HG03457 (cell line): ENCODE measurements at regions not wholly inside any gene's neighbourhood (a gene's known extent, or its start where the extent isn't known, plus 50 kb on each side); places are given as distances from the start of the nearest gene placed in this dataset.
"Not testable (repeated sequence)": the region's sequence is repeated elsewhere in the genome, so short reads cannot be mapped to it uniquely, and the experiment has no call there.

Experiments used
- ATAC-seq: cut with Tn5 transposase; IDR thresholded peaks from one replicate; pipeline ENCODE4 v1.9.1; 2021; ENCODE audit warnings: moderate number of reproducible peaks; ENCODE audit not compliant: unreplicated experiment

DNA sequence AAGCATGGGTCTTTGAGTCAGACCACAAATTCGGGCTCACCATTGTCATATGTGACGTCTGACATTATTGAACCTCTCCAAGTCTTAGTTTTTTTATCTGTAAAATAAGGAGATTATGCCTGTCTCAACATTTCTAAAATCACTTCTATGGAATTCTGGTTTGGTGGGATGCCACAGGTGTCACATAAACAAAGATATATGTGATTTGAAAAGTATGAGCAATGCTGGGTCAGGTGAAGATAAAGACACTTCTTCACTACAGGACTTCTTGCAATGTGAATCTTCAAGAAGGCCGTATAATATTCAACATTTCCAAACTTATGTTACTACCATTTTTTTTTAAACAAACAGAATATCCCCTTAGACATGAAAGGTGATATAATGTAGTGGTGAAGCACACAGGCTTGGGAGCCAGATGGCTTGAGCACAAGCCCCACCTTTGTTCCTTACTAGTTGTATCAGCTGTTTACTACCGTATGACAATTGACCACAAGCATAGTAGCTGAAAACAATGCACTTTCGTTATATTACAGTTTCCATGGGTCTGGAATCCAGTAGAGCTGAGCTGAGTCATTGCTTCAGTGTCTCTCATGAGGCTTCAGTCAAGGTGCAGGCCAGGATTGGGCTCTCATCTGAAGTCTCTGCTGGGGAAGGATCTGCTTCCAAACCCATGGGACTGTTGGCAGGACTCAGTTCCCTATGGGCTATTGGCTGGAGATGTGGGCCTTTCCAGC lies 87.7 kb downstream of the UTP18 start:
- no peak for ATAC-seq

DNA sequence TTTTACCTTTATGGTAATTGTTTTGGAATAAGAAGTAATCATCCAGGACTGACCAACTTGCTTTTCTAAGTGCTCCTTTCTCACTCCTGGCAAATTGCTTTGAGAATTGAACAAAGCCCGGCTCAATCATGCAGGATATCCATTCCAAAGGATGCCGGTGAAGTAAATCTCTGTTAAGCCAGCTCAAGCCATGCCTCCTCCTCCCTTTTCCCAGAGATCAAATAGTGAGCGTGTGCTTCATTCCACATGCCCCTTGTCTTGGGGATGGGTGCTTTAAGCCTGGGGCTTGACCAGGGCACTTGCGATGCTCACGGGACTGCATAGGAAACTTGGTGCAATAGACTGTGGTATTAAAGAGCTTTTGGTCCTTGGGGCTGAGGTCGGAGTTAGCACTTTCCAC lies 90.7 kb downstream of the UTP18 start:
- ATAC-seq, result no peak

DNA sequence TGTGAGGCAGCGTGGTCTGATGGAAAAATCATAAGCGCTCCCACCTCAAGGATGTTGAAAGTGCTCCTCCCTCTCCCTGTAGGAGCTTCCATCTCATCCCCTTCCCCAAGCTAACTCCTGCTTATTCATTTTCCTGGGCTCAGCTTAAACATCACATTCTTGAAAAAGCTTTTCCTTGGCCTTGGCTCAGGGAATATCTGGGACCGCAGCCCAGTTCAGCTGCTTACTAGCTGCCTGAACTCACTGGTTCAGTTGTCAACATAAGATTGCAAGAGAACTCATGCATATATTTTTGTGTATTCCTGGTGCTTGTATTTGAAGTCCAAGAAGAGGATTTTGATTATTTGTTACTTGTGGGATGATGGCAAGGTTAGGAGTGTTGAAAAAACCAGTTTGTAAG lies 91.5 kb downstream of the UTP18 start:
- ATAC-seq, result no peak

DNA sequence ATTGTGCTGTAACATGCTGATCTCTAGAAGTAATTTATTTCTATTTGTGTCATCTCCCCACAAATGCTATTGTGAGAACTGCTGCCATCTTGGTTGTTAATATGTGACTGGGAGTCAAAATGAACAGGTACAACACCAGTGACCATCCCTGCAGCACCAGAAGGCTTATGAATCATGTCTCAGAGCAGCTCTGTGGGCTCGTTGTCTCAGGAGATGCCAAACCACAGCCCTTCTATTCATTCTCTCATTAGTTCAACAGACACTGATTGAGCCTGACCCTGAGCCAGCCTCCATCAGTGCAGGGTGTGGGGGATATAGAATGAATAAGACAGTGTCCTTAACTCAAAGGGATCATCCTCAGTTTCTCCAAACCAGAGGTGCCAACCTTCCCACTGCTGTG lies 92.5 kb downstream of the UTP18 start:
- no peak for ATAC-seq

DNA sequence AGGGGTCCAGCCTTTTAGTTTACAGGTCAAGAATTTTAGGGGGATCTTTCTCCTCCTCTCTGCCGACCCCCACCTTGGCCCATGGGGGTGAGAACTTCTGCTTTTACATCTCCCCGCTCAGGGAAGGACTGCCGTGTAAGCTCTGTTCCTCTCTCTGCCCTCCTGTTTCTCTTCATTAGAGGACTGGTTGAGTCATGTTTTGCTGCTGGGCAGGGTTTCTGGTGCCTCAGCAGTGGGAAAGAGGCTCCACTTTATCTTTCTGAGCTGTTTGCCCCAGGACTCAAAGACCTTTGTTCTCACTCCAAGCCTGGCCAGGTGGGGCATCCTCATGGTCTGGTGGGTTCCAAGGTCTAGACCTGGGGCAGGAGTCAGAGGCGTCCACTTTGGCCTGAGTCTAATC lies 93.0 kb downstream of the UTP18 start:
- no peak for ATAC-seq

DNA sequence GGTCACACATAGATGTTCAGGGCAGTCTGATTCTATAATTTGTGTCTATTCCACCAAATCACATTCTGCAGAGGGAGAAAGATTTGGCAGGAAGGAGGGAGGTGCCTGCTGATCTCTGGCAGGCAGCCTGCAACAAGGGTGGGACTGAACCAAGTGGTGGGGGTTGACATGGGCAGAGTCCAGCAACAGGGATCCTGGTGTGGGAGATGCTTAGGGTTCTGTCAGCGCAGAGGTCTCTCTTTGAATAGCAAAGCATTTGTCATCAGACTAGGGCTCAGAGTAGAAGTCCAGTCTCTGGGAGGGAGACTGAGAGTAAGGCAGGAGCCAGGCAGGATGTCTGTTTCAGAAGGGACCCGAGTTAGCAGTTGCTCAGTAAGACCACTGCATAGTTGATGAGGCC lies 94.6 kb downstream of the UTP18 start:
- ATAC-seq, result no peak

DNA sequence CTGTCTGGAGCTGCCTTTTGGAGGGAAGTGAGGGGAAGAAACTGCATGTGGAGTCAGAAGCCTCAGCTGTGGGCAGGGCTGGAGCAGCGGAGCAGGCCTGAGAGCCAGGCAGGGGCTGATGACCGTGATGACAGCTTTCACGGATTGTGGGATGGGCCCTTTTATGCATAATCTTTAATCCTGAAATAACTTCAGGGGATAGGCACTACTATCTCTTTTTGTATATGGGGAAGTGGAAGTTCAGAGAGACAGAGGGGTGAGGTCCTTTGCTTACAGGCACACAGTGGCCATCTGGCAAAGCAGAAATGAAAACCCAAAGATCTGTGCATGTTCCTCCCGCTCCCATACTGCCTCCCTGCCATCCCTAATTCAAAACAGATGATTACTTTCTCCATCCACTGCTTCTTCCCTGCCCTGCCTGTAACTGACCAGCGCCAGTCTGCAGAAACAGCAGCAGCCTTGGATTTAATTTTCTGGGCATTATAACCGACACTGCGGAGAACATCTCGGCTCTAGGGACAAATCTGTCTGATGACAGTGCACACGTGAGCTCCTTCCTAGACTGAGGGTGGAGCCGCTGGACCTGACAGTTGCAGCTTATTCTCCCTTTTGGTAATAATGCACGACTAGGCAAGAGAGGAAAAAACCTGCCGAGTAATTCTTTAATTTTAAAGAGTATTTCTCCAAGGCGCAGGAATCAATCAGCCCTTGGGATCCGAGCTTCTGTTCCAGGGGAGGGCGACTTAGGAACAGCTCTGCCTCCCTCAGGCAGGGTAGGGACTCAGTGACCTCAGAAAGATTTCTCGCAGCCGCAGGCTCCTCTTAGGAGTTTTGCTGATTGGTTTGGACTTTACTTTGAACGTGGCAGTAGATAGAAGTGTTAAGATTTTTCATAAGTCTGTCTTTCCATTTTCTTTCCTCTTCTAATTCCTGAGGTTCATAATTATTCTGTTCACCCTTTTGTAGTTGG lies 95.4 kb downstream of the UTP18 start:
- no peak for ATAC-seq

DNA sequence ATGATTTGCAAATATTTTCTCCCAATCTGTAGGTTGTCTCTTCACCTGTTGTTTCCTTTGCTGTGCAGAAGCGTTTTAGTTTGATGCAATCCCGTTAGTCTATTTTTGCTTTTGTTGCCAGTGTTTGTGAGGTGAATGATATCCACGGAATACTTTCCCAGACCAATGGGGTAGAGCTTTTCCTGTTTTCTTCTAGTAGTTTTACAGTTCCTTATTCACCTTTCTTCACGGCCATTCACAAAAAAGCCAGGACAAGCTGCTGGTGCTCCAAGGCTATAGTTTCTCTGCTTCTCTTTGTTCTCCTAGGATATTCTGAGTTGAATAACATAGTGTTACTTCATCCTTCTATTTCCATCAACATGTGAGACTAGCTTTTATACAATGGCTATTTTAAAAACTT lies 98.7 kb downstream of the UTP18 start:
- ATAC-seq, result no peak

DNA sequence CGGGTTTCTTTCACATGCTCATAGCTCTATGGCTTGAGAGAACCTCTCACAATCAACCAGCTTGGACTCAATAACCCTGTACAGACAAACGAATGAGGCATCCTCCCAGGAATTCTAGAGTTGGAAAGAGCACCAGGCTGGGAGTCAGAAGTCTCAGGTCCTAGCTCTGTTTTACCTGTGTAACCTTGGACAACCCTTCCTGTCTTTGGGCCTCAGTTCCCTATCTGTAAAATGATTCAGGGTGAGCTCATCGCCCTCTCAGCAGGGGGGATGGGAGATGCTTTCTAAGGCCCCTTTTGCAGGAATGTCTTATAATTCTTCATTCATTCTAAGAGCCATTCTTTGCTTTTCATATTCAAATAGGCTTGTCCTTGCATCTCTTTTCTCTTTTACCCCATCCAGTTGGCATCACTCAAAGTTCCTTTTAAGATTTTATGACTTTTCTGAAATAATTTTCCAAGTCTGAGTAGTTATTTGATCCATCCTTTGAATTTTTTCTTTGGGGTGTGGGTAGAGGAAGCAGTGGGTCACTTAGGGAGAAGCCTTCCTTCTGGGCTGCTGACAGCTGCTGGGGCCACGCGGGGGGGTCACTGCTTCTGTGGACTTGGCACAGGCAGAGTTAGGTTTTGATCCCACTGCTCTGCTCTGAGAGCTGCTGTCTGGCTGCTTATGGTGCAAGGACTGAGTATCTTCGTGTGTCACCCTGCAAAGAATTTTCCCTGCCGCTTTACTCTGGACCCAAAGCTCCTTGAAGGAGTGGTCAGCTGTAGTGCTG lies 102.7 kb downstream of the UTP18 start:
- no peak for ATAC-seq

DNA sequence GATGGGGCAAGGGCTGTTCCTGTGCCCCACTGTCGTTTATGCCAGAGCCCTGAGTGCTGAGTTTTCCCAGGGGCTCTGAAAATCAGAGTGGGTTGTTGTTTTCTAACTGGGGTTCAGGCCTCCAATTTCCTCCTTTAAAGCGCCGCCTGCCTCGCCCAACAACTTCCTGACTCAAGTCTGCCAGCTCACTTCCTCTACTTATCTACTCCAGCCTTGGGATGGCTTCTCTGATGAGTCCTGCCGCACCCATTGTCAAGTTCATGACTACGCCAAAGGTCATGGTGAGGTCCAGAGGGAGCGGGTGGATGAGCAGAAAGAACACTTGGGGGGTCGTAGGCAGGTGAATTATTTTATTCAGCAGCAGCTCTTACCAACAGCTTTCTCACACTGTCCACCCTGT lies 104.7 kb downstream of the UTP18 start:
- ATAC-seq, result no peak

DNA sequence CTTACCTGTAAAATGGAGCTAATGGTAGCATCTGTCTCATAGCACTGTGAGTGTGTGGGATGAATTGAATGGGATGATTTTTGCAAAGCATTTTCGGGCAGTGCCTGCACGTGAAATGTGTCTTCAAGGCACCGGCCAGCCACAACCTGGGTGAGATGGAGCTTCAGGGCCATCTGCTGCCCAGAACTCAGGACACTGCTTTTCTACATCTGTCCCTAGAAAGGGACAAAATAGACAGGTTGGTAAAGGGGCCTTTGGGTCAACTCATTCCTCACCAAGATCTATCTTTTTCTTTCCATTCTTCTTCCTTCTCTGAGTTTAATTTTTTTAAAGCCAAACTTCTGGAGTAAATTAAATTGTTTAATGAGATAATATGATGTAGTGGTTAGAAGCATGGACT lies 106.5 kb downstream of the UTP18 start:
- ATAC-seq, result no peak

DNA sequence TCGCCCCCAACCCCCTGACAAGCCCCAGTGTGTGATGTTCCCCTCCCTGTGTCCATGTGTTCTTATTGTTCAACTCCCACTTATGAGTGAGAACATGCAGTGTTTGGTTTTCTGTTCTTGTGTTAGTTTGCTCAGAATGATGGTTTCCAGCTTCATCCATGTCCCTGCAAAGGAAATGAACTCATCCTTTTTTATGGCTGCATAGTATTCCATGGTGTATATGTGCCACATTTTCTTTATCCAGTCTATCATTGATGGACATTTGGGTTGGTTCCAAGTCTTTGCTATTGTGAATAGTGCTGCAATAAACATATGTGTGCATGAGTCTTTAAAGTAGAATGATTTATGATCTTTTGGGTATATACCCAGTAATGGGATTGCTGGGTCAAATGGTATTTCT lies 107.5 kb downstream of the UTP18 start:
- ATAC-seq, result not testable (repeated sequence)

DNA sequence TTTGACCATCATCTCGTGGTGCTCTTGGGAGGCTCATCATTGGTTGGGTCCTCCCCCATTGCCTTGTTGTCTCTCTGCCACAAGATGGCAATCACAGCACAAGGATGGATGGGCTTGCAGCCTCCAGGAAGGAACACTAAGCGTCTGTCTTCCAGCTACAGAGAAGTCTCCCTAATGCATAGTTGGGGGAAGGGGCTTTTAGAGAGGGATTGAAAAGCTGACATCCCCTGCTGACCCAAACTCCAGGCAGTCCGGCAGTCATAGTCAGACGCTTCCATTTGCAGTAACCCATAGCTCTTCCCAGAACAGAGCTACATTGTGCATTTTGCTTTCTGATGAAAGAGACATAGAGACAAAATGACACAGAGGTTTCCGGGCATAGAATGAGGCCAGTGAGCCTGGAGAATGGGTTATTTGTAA lies 111.4 kb downstream of the UTP18 start:
- ATAC-seq, result no peak

DNA sequence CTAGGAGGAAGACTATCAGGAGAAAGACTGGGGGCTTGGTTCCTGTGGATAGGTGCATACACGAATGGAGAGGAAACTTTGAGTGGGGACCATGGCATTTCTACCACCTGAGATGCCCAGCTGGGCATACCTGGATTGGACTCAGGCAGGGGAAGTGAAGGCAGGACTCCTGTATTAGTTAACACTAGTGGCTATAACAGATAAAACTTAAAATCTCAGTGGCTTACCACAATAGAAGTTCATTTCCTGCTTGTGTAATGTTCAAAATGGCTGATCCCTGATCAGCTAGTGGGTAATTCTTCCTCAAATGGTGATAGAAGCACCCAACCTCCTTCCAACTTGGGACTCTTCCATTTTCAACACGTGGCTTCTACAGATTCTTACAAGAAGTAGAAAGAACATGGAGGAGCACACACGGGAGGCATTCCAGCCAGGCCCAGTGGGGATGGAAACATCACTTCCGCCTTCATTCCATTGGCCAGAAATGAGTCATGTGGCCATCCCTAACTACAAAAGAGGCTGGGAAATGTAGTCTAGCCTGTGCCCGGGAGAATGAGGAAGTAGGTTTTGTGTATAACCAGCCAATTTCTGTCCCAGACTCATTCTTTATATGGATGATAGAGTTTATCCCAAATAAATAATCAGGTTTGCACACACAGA lies 112.1 kb downstream of the UTP18 start:
- ATAC-seq, result peak; percentile 74

DNA sequence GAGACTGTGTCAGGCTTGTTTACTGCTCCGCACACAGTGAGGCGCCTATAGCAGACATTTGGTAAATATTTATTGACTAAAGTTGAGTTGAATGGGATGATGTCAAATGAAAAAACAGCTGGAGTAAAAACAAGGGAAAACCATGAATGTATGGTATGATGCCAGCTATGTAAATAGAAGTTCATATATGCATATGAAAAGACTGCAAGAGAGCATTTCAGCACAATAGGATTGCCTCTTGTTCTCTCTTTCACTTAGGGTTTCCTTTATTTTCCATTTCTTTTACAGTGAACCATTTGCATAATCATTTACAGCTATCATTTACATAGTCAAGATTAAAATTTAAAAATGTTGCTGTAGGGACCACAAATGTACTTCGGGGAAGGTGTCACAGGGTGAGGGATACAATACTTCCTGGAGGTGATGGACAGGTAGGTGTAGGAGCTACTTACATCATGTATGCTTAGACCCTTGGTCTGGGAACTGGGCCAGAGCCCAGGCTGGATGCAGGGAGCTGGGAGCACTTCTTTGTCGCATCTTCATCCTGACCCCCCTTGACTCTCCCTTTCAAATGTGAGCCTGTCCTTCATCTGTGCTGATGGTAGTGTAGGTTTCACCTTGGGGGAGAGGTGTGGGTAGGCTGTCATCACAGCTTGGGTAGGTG lies 113.3 kb downstream of the UTP18 start:
- ATAC-seq, result no peak

DNA sequence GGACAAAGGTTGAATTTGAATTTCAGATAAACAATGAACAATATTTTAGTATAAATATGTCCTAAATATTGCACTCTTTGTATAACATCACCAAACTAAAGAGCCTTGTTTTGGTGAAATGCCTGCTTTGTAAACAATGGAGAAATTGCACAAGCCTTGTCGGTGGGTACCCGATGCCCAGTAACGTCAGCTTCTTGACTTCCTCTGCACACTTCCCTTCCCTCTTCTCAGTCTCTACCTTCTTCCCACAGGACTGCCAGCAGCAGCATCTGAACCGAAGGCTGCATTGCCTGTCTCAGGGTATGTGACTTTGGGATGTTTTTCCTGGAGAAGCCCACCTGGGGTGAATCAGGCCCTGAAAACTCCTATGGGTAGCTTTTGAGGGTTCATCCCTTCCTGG lies 113.9 kb downstream of the UTP18 start:
- no peak for ATAC-seq

DNA sequence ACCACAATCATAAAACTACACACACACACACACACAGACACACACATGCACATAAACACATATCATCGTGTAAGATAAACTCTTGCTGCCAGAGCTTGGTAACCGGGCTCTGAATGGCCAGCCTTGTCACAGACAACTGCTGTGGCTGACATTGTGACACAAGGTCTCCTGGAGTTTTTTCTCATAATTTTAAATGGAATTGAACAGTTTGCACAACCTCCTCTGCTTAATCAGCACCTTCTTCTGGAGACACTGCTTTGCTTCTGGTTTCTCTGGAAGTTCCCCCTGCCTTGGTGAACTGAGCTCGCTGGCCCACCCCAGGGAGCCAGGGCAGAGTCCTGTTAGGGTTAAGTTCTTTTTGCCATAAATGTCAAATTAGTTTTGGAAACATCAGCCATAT lies 115.4 kb downstream of the UTP18 start:
- ATAC-seq, result no peak

DNA sequence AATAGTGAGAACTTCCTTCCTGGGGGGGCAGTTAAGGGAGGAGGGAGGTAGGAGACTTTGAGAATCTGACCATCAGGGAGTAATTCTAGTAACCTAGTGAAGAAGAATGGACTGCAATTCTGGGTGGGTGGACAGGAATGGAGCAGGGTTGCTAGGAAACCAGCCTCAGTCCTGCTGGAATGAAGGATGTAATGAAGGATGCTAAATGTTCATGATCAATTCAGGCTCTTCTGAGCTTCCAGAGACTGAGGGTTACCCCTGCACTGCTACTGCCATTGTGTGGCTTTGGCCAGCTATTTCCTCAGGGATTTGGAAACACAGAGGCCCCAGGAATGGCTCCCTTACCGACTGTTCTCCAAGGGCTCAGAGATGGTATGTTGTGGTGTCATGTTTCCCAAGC lies 116.4 kb downstream of the UTP18 start:
- no peak for ATAC-seq

DNA sequence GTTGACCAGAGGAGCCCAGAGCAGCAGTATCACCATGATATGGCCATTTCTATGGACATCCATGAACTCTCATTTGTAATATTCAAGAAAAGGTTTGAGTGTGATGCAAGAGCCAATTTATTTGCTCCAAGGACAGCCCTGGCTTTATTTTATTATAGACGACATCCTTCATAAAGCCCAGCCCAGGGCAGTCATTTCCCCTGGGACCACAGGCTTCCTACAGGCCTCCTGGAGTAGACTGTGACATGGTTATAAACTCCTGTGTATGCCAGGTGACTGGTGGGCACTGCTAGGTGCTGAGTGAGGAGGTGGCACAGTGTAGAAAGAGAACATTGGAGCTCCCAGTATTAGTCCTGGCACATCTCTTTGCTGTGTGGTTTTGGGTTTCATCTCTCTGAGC lies 120.9 kb downstream of the UTP18 start:
- ATAC-seq, result no peak

DNA sequence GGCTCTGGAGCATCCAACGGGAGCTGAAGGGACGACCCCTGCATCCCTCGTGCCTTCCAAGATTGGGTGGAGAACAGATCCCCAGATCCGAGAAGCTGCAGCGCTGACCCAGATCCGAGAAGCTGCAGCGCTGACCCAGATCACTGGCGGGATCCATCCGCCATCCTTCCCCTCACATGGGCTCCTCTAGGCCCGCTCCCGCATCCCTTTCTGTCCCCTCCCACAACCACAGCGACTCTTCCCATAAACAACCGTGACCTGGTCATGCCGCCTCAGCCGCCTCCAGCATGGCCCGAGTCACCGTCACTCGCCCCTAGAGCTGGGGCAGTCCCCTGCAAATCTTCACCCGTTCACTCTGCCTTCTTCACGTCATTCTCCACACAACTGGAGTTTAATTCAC lies 124.9 kb downstream of the UTP18 start:
- no peak for ATAC-seq
